MCF 10A (cell line): ENCODE measurements at regions not wholly inside any gene's neighbourhood (a gene's known extent, or its start where the extent isn't known, plus 50 kb on each side); places are given as distances from the start of the nearest gene placed in this dataset.

Experiments used
- BruUV-seq: library from RNA; stranded (reverse); fragments of 400-500 nt; replicated peaks from 2 replicates; lab custom pipeline; 2021; lab: Mats Ljungman, UMichigan
- CTCF ChIA-PET: fragments of 300-600 bp; sonication (Branson Sonifier 250); formaldehyde crosslinking; extraction: SDS; loops from one replicate; lab custom pipeline; 2021; ENCODE audit warnings: antibody characterized with exemption, inconsistent platforms; lab: Yijun Ruan, JAX
- POLR2A ChIA-PET: fragments of 300-600, 350-650 bp; sonication (Branson Sonifier 250); formaldehyde crosslinking; extraction: SDS; loops from one replicate; lab custom pipeline; 2020; ENCODE audit warnings: antibody characterized with exemption, inconsistent platforms; lab: Yijun Ruan, JAX
- DNase-seq: peaks from one replicate; pipeline ENCODE4 v3.0.0-alpha.2; 2018; ENCODE audit not compliant: unreplicated experiment
- H3K27ac Mint-ChIP-seq: one replicate; pipeline ENCODE4 v1.8.0; 2022; ENCODE audit warnings: mild to moderate bottlenecking, low read depth, mixed read lengths; ENCODE audit not compliant: unreplicated experiment
- H3K27me3 Mint-ChIP-seq: one replicate; pipeline ENCODE4 v1.8.0; 2022; ENCODE audit warnings: mixed read lengths; ENCODE audit not compliant: insufficient read depth, unreplicated experiment
- H3K36me3 Mint-ChIP-seq: one replicate; pipeline ENCODE4 v1.8.0; 2022; ENCODE audit warnings: mild to moderate bottlenecking, moderate library complexity, mixed read lengths; ENCODE audit not compliant: insufficient read depth, unreplicated experiment
- H3K4me1 Mint-ChIP-seq: one replicate; pipeline ENCODE4 v1.8.0; 2022; ENCODE audit warnings: mixed read lengths; ENCODE audit not compliant: insufficient read depth, unreplicated experiment
- H3K4me3 Mint-ChIP-seq: one replicate; pipeline ENCODE4 v1.8.0; 2022; ENCODE audit warnings: mild to moderate bottlenecking, moderate library complexity, mixed read lengths; ENCODE audit not compliant: unreplicated experiment
- H3K9me3 Mint-ChIP-seq: one replicate; pipeline ENCODE4 v1.8.0; 2022; ENCODE audit warnings: mixed read lengths; ENCODE audit not compliant: unreplicated experiment
- intact Hi-C: fragments of 100-400 bp; cut with micrococcal nuclease; formaldehyde crosslinking; loops from 2 replicates; pipeline ENCODE4 v1.14.1; 2022
- TF ChIP-seq, protein P1 (sequence below): fragments of 200-600 bp; IDR thresholded peaks from one replicate; pipeline ENCODE4 v1.8.0; 2022; ENCODE audit warnings: antibody characterized with exemption, mild to moderate bottlenecking; ENCODE audit not compliant: unreplicated experiment

- ChIA-PET CTCF (no interaction called here), POLR2A (no interaction called here)
- H3K27me3 Mint-ChIP-seq: peaks cover 65% of the 10 kb centered on the region
- H3K36me3 Mint-ChIP-seq: no peaks in the 10 kb centered on the region
- BruUV-seq: no TSS peak
- TF ChIP-seq, protein P1, sequence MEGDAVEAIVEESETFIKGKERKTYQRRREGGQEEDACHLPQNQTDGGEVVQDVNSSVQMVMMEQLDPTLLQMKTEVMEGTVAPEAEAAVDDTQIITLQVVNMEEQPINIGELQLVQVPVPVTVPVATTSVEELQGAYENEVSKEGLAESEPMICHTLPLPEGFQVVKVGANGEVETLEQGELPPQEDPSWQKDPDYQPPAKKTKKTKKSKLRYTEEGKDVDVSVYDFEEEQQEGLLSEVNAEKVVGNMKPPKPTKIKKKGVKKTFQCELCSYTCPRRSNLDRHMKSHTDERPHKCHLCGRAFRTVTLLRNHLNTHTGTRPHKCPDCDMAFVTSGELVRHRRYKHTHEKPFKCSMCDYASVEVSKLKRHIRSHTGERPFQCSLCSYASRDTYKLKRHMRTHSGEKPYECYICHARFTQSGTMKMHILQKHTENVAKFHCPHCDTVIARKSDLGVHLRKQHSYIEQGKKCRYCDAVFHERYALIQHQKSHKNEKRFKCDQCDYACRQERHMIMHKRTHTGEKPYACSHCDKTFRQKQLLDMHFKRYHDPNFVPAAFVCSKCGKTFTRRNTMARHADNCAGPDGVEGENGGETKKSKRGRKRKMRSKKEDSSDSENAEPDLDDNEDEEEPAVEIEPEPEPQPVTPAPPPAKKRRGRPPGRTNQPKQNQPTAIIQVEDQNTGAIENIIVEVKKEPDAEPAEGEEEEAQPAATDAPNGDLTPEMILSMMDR: no peak
- H3K27ac Mint-ChIP-seq: no peak overlapping the region
- H3K4me1 Mint-ChIP-seq: no peaks in the 10 kb centered on the region
- H3K4me3 Mint-ChIP-seq: no peak overlapping the region
- no peak for DNase-seq
- H3K9me3 Mint-ChIP-seq: no peaks in the 10 kb centered on the region
- intact Hi-C loops: no loop called here
These were observed 58.4 kb upstream of the EN2 start for GRCh38 chr7:155399577-155399976.

GRCh38 chr7:155401231-155401630 is 56.7 kb upstream of the EN2 start:
- BruUV-seq: no TSS peak

DNA sequence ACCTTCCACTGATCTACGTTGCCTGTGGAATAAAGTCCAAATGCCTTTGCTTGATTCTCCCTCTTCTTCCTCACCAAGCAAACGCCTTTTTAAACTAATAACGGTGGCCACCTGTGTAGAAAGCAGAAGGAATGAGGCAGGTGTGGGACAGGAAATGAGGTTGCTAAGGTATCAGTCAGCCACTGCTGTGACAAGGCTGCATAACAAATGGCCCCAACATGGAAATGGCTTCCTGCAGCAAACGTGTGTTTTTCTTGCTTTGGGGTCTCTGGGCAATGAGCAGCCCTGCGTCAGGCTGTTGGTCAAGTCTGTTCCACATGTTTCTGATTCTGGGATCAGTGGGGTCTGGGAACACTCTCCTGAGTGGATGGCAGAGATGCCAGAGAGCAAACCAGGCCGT is 56.0 kb upstream of the EN2 start:
- ChIA-PET POLR2A (no interaction called here), CTCF (interaction anchor here (0.6 kb wide), 2 partner anchors 10 to 23 kb away, joined by 3 read pairs; no protein-coding TSS in a partner anchor)
- TF ChIP-seq, protein P1: no peak
- Mint-ChIP-seq H3K4me3 (no peak overlapping the region), H3K27ac (no peak overlapping the region), H3K27me3 (peaks cover 65% of the 10 kb centered on the region), H3K4me1 (no peaks in the 10 kb centered on the region), H3K36me3 (no peaks in the 10 kb centered on the region), H3K9me3 (no peaks in the 10 kb centered on the region)
- intact Hi-C loops: no loop called here
- DNase-seq: no peak
- BruUV-seq: no TSS peak

More at GRCh38 chr7:155401231-155401630, 56.7 kb upstream of the EN2 start:
- intact Hi-C loops: no loop called here
- no peaks in the 10 kb centered on the region for H3K9me3 Mint-ChIP-seq
- H3K27me3 Mint-ChIP-seq: peaks cover 62% of the 10 kb centered on the region
- CTCF ChIA-PET: interaction anchor here (0.8 kb wide), 2 partner anchors 23 to 474 kb away, joined by 4 read pairs; no protein-coding TSS in a partner anchor
- no peaks in the 10 kb centered on the region for H3K36me3 Mint-ChIP-seq
- no peak overlapping the region for H3K4me3 Mint-ChIP-seq
- TF ChIP-seq, protein P1: no peak
- POLR2A ChIA-PET: no interaction called here
- H3K27ac Mint-ChIP-seq: no peak overlapping the region
- no peaks in the 10 kb centered on the region for H3K4me1 Mint-ChIP-seq
- no peak for DNase-seq

DNA sequence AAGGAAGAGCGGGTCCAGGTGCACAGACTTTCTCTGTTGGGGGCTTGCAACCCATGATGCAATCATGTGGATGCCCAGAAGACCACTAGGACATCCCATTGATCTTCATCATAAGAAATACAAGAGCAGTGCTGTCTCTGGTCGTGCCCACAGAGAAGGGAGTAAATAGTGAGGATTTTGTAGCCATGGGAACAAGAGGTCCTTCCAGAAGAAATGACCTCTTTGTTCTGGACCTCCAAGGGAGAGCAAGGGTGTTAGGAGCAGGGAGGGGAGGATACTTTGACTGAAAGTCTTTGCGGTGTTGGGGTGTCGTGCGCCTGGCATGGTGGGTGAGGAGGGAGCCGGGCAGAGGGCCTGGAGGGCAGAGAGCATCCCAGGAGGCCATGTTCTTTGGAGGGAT is 55.0 kb upstream of the EN2 start:
- no TSS peak for BruUV-seq
- Mint-ChIP-seq H3K9me3 (no peaks in the 10 kb centered on the region), H3K4me1 (no peaks in the 10 kb centered on the region), H3K36me3 (no peaks in the 10 kb centered on the region), H3K4me3 (no peak overlapping the region), H3K27me3 (peaks cover 68% of the 10 kb centered on the region), H3K27ac (no peak overlapping the region)
- TF ChIP-seq, protein P1: no peak
- intact Hi-C loops: no loop called here
- DNase-seq: no peak
- POLR2A ChIA-PET: no interaction called here
- CTCF ChIA-PET: interaction anchor here (0.6 kb wide), 1 partner anchor 256 kb away, joined by 4 read pairs; no protein-coding TSS in a partner anchor
